DND-41 (cell line): ENCODE measurements at regions not wholly inside any gene's neighbourhood (a gene's known extent, or its start where the extent isn't known, plus 50 kb on each side); places are given as distances from the start of the nearest gene placed in this dataset.

Source experiments
- CTCF ChIP-seq: IDR thresholded peaks from 2 replicates; pipeline ENCODE4 v1.5.1; 2012; ENCODE audit warnings: borderline replicate concordance, low read length, moderate library complexity, mild to moderate bottlenecking; ENCODE audit not compliant: poor library complexity, severe bottlenecking; ENCODE audit errors: extremely low read depth
- EZH2 ChIP-seq: IDR thresholded peaks from 3 replicates; pipeline ENCODE4 v1.6.1; 2012; ENCODE audit warnings: borderline replicate concordance, low read depth, mild to moderate bottlenecking, moderate library complexity, low read length, inconsistent platforms; ENCODE audit not compliant: severe bottlenecking

- TF ChIP-seq CTCF (no peak), EZH2 (no peak)
Measured at GRCh38 chr4:123840197-123840596, 443.6 kb downstream of the SPRY1 start.
